Esophagus muscularis mucosa (tissue), 4 donors: ENCODE measurements at regions not wholly inside any gene's neighbourhood (a gene's known extent, or its start where the extent isn't known, plus 50 kb on each side); places are given as distances from the start of the nearest gene placed in this dataset.

Source experiments
- DNase-seq: peaks from one replicate; pipeline ENCODE4 v3.0.0-alpha.2; 2017; ENCODE audit errors: extremely low spot score
- H3K27ac ChIP-seq, 4 donors: fragments of 200-600 bp; sonication (generic); replicated peaks in 1 of 4; 1 replicate in 3 of 4; 2 replicates in 1 of 4; pipeline ENCODE4 v1.5.1; 2016 to 2019; ENCODE audit warnings: mild to moderate bottlenecking in 1 of 4
- H3K27me3 ChIP-seq, 4 donors: fragments of 200-600 bp; sonication (generic); one replicate each; pipeline versions ENCODE4 v1.5.1 to v1.6.0; 2016 to 2019
- H3K36me3 ChIP-seq, 4 donors: fragments of 200-600 bp; sonication (generic); one replicate each; pipeline ENCODE4 v1.5.1; 2016 to 2019
- H3K4me1 ChIP-seq, 4 donors: fragments of 200-600 bp; sonication (generic); one replicate each; pipeline ENCODE4 v1.5.1; 2016 to 2019
- H3K4me3 ChIP-seq, 4 donors: fragments of 200-600 bp; sonication (generic); 1 replicate in 2 of 4; 2 replicates in 2 of 4; pipeline ENCODE4 v1.5.1; 2016 to 2019; ENCODE audit warnings: mild to moderate bottlenecking in 4 of 4, moderate library complexity in 1 of 4
- H3K9me3 ChIP-seq, 4 donors: fragments of 200-600 bp; sonication (generic); 1 replicate in 3 of 4; 2 replicates in 1 of 4; pipeline ENCODE4 v1.5.1; 2016 to 2019
- EP300 ChIP-seq: sonication (generic); formaldehyde crosslinking; IDR thresholded peaks from one replicate; pipeline ENCODE4 v1.6.1; 2017; ENCODE audit warnings: antibody characterized with exemption
- POLR2A ChIP-seq: fragments of 450-650 bp; IDR thresholded peaks from one replicate; pipeline ENCODE4 v1.6.1; 2017; ENCODE audit warnings: antibody characterized with exemption, moderate library complexity, mild to moderate bottlenecking, low read depth
- POLR2AphosphoS5 ChIP-seq, 2 donors: sonication (generic); formaldehyde crosslinking; IDR thresholded peaks; one replicate each; pipeline ENCODE4 v1.6.1; 2017; ENCODE audit warnings: antibody characterized with exemption in 2 of 2
- WGBS: methylation state at CpG from one replicate; pipeline ENCODE4 v1.1.5; 2018; 5-methylcytosine and 5-hydroxymethylcytosine counted together
- intact Hi-C: fragments of 100-400 bp; cut with DNase I; formaldehyde crosslinking; loops from one replicate; pipeline ENCODE4 v1.15.1; 2023
- TF ChIP-seq, protein P1 (sequence below), 3 experiments: fragments of 200-600 bp in 2 of 3; fragments of 450-650 bp in 1 of 3; sonication (generic) in 2 of 3; IDR thresholded peaks; one replicate each; pipeline ENCODE4 v1.5.1; 2017 to 2019; ENCODE audit warnings: antibody characterized with exemption in 3 of 3, mild to moderate bottlenecking in 2 of 3, moderate library complexity in 1 of 3

DNA sequence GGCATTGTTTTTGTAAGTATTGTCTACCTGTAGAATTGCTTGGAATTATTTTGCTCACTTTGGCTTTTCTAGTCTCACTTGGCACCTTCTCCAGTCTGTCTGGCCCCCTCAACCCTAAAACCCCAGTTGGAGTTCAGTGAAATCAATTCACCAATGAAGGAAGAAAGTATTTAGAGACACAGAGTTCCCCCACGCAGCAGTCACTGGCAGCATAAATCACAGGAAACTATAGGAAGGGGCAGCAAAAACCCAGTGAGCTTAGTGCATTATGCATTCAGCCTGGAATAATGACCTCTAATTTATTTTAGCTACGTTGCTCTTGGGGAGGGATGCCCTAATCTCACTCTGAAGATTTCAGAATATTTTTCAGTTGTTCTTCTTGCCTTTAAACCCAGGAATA, 204.7 kb upstream of the BLID start:
- no peaks in the 10 kb centered on the region for H3K27me3 ChIP-seq
- H3K4me3 ChIP-seq: no peak overlapping the region
- WGBS: 70% methylated on average over 2 of the region's 2 CpGs
- DNase-seq: no peak
- peaks cover 0 to 45% (median 39%) of the 10 kb centered on the region in 4 donors for H3K4me1 ChIP-seq
- H3K27ac ChIP-seq: peak overlapping the region in 3 of 4 donors; percentile 11 to 34 (median 12)
- no peaks in the 10 kb centered on the region for H3K36me3 ChIP-seq
- no peaks in the 10 kb centered on the region for H3K9me3 ChIP-seq
- TF ChIP-seq POLR2AphosphoS5 (IDR thresholded peaks at IDR 0.05) (no peak), EP300 (no peak), POLR2A (no peak)
- TF ChIP-seq, protein P1, sequence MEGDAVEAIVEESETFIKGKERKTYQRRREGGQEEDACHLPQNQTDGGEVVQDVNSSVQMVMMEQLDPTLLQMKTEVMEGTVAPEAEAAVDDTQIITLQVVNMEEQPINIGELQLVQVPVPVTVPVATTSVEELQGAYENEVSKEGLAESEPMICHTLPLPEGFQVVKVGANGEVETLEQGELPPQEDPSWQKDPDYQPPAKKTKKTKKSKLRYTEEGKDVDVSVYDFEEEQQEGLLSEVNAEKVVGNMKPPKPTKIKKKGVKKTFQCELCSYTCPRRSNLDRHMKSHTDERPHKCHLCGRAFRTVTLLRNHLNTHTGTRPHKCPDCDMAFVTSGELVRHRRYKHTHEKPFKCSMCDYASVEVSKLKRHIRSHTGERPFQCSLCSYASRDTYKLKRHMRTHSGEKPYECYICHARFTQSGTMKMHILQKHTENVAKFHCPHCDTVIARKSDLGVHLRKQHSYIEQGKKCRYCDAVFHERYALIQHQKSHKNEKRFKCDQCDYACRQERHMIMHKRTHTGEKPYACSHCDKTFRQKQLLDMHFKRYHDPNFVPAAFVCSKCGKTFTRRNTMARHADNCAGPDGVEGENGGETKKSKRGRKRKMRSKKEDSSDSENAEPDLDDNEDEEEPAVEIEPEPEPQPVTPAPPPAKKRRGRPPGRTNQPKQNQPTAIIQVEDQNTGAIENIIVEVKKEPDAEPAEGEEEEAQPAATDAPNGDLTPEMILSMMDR (IDR thresholded peaks at IDR 0.05): no peak
- intact Hi-C loops: no loop called here

DNA sequence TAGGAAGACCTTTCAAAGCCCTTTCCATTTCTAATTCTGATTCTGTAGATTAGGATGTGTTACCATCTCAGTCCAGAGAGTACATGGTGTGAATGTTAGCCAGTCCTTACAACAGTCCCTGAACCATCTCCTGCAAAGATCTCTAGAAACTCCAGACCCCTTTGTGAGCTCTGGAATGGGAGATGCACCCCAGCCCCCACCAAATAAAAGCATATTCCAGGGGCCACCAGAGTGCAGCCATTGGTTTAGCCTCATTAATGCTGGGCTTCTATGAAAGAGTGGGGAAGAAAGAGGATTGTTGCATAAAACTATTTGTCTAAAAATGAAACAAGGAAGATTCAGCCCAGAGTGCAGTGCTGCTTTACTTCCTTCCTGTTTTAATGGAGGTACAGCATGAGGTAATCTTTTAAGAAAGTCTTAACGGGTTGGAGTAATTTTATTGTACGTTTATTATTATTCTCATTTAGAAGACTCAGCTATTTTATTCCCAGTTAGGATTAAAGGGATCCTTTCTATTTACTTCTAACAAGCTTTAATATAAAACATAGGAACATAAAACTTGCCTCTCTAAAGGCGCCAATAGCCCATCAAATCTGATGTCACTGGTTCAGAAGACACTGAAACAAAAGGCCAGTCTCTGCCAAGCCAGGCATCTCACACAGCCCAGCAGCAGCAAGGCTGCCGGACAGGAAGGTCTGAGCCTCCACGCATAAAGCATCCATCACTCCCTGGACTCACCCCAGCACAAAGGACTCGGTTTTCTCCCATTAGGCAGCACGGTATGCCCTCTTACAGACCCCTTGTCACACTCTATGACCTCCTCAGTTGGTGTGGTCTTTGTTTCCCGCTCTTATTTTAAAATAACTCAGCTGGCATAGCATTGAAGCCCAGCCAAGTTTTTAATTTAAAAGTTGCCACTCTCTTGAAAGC, 203.9 kb upstream of the BLID start:
- no peaks in the 10 kb centered on the region for H3K9me3 ChIP-seq
- no peaks in the 10 kb centered on the region for H3K27me3 ChIP-seq
- TF ChIP-seq POLR2AphosphoS5 (IDR thresholded peaks at IDR 0.05) (no peak), EP300 (no peak), POLR2A (no peak)
- TF ChIP-seq, protein P1 (IDR thresholded peaks at IDR 0.05): no peak
- intact Hi-C loops: no loop called here
- H3K27ac ChIP-seq: peak overlapping the region in 3 of 4 donors; percentile 11 to 34 (median 12)
- H3K4me3 ChIP-seq: no peak overlapping the region
- DNase-seq: no peak
- H3K4me1 ChIP-seq: peaks cover 0 to 45% (median 39%) of the 10 kb centered on the region in 4 donors
- 52% methylated on average over 8 of the region's 8 CpGs for WGBS
- no peaks in the 10 kb centered on the region for H3K36me3 ChIP-seq

DNA sequence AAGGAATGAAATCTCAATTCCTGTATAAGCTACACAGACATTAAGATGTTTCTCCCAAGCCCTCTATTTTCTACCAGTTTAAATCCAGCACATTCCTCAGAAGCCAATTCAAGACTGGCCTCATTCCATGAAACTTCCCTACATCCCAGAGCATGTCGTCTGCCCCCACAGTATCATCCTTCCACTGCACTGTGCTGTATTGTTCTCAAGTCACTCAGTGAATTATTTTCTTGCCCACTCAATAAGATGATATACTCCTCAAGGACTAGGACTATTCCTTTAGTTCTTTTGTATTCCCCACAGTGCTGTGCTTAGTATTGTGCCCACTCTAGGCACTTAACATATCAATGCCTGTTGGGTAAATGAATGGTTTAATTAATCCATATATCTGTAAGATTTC, 203.1 kb upstream of the BLID start:
- H3K4me1 ChIP-seq: peaks cover 0 to 45% (median 39%) of the 10 kb centered on the region in 4 donors

DNA sequence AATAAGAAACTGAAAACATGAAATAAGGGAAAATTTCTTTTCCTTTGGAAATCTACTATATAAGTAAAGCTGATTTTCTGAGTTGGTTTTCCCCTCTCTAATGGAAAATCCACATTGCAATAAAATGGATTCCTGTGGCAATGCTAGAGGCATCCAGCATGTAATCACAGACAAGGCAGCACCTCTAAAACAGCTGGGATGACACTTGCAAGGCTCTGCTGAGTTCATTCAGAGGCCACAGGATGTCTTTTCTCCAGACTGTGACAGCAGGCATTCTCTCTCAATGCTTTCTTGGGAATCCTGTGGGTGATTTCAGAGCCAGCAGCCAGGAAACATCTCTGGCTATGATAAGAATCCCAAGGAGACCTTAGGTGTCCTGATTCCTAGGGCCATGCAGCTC, 201.3 kb upstream of the BLID start:
- Histone ChIP-seq H3K4me1 (peaks cover 0 to 43% (median 37%) of the 10 kb centered on the region in 4 donors), H3K9me3 (no peaks in the 10 kb centered on the region), H3K27me3 (no peaks in the 10 kb centered on the region), H3K27ac (peak overlapping the region in 1 of 4 donors; percentile 37), H3K4me3 (no peak overlapping the region), H3K36me3 (no peaks in the 10 kb centered on the region)
- TF ChIP-seq POLR2AphosphoS5 (IDR thresholded peaks at IDR 0.05) (peak; percentile 38 to 54), POLR2A (no peak), EP300 (no peak)
- TF ChIP-seq, protein P1 (IDR thresholded peaks at IDR 0.05): no peak
- intact Hi-C loops: no loop called here
- no peak for DNase-seq

More for the DNA sequence above, 203.1 kb upstream of the BLID start:
- no peaks in the 10 kb centered on the region for H3K9me3 ChIP-seq
- no peaks in the 10 kb centered on the region for H3K27me3 ChIP-seq
- H3K27ac ChIP-seq: no peak overlapping the region
- no peak for DNase-seq
- H3K4me3 ChIP-seq: no peak overlapping the region
- H3K36me3 ChIP-seq: no peaks in the 10 kb centered on the region
- intact Hi-C loops: no loop called here
- no peak for TF ChIP-seq EP300
- TF ChIP-seq, protein P1 (IDR thresholded peaks at IDR 0.05): no peak
- TF ChIP-seq POLR2AphosphoS5 (IDR thresholded peaks at IDR 0.05): no peak
- no peak for TF ChIP-seq POLR2A
- 22% methylated on average over 1 of the region's 1 CpG for WGBS
